Esophagus muscularis mucosa (tissue), 4 donors: ENCODE measurements at regions not wholly inside any gene's neighbourhood (a gene's known extent, or its start where the extent isn't known, plus 50 kb on each side); places are given as distances from the start of the nearest gene placed in this dataset.

Source experiments
- DNase-seq: peaks from one replicate; pipeline ENCODE4 v3.0.0-alpha.2; 2017; ENCODE audit errors: extremely low spot score
- H3K27ac ChIP-seq, 4 donors: fragments of 200-600 bp; sonication (generic); replicated peaks in 1 of 4; 1 replicate in 3 of 4; 2 replicates in 1 of 4; pipeline ENCODE4 v1.5.1; 2016 to 2019; ENCODE audit warnings: mild to moderate bottlenecking in 1 of 4
- H3K27me3 ChIP-seq, 4 donors: fragments of 200-600 bp; sonication (generic); one replicate each; pipeline versions ENCODE4 v1.5.1 to v1.6.0; 2016 to 2019
- H3K36me3 ChIP-seq, 4 donors: fragments of 200-600 bp; sonication (generic); one replicate each; pipeline ENCODE4 v1.5.1; 2016 to 2019
- H3K4me1 ChIP-seq, 4 donors: fragments of 200-600 bp; sonication (generic); one replicate each; pipeline ENCODE4 v1.5.1; 2016 to 2019
- H3K4me3 ChIP-seq, 4 donors: fragments of 200-600 bp; sonication (generic); 1 replicate in 2 of 4; 2 replicates in 2 of 4; pipeline ENCODE4 v1.5.1; 2016 to 2019; ENCODE audit warnings: mild to moderate bottlenecking in 4 of 4, moderate library complexity in 1 of 4
- H3K9me3 ChIP-seq, 4 donors: fragments of 200-600 bp; sonication (generic); 1 replicate in 3 of 4; 2 replicates in 1 of 4; pipeline ENCODE4 v1.5.1; 2016 to 2019
- EP300 ChIP-seq: sonication (generic); formaldehyde crosslinking; IDR thresholded peaks from one replicate; pipeline ENCODE4 v1.6.1; 2017; ENCODE audit warnings: antibody characterized with exemption
- POLR2A ChIP-seq: fragments of 450-650 bp; IDR thresholded peaks from one replicate; pipeline ENCODE4 v1.6.1; 2017; ENCODE audit warnings: antibody characterized with exemption, moderate library complexity, mild to moderate bottlenecking, low read depth
- POLR2AphosphoS5 ChIP-seq, 2 donors: sonication (generic); formaldehyde crosslinking; IDR thresholded peaks; one replicate each; pipeline ENCODE4 v1.6.1; 2017; ENCODE audit warnings: antibody characterized with exemption in 2 of 2
- WGBS: methylation state at CpG from one replicate; pipeline ENCODE4 v1.1.5; 2018; 5-methylcytosine and 5-hydroxymethylcytosine counted together
- intact Hi-C: fragments of 100-400 bp; cut with DNase I; formaldehyde crosslinking; loops from one replicate; pipeline ENCODE4 v1.15.1; 2023
- TF ChIP-seq, protein P1 (sequence below), 3 experiments: fragments of 200-600 bp in 2 of 3; fragments of 450-650 bp in 1 of 3; sonication (generic) in 2 of 3; IDR thresholded peaks; one replicate each; pipeline ENCODE4 v1.5.1; 2017 to 2019; ENCODE audit warnings: antibody characterized with exemption in 3 of 3, mild to moderate bottlenecking in 2 of 3, moderate library complexity in 1 of 3

DNA sequence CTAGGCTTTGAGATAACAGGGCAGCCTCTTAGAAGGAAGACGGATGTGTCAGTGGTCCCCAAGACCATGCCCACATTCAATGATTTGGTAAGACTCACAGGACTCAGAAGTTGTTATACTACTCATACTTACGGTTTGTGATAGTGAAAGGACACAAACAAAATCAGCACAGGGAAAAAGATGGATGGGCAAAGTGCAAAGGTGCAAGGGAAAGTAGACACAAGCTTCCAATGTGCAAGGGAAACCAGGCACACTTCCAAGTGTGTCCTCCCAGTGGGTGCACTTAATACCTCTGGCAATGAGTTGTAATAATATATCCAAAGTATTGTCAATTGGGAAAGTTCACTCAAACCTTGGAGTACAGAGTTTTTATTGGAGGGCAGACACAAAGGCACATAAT lies 53.8 kb upstream of the VCX start:
- no peak overlapping the region for H3K27ac ChIP-seq
- no peaks in the 10 kb centered on the region for H3K4me1 ChIP-seq
- TF ChIP-seq EP300 = no peak
- no peak for TF ChIP-seq POLR2A
- no peak for TF ChIP-seq POLR2AphosphoS5 (IDR thresholded peaks at IDR 0.05)
- TF ChIP-seq, protein P1, sequence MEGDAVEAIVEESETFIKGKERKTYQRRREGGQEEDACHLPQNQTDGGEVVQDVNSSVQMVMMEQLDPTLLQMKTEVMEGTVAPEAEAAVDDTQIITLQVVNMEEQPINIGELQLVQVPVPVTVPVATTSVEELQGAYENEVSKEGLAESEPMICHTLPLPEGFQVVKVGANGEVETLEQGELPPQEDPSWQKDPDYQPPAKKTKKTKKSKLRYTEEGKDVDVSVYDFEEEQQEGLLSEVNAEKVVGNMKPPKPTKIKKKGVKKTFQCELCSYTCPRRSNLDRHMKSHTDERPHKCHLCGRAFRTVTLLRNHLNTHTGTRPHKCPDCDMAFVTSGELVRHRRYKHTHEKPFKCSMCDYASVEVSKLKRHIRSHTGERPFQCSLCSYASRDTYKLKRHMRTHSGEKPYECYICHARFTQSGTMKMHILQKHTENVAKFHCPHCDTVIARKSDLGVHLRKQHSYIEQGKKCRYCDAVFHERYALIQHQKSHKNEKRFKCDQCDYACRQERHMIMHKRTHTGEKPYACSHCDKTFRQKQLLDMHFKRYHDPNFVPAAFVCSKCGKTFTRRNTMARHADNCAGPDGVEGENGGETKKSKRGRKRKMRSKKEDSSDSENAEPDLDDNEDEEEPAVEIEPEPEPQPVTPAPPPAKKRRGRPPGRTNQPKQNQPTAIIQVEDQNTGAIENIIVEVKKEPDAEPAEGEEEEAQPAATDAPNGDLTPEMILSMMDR (IDR thresholded peaks at IDR 0.05) = no peak
- no peaks in the 10 kb centered on the region for H3K36me3 ChIP-seq
- H3K4me3 ChIP-seq = no peak overlapping the region
- 66% methylated on average over 2 of the region's 2 CpGs for WGBS
- DNase-seq = no peak
- H3K9me3 ChIP-seq = peaks cover 0 to 6% (median 0%) of the 10 kb centered on the region in 4 donors
- no peaks in the 10 kb centered on the region for H3K27me3 ChIP-seq
- intact Hi-C loops = no loop called here

DNA sequence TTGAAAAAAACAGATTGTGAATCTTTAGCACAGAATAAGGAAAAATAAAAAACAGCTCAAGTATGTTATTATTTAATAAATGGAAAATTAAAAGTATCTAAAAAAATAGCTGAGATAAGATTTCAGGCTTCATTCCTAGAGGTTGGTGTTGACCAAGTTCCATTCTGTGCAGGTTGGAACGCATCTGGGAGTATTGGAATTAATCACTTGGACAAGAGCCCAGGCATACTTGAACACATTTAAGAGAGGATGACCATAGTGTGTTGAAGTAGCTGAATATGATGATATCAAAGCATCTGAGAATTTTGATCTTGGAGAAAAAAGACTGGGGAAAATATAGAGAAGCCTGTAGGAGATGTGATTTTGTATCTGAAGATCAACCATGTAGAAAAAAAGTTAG lies 54.6 kb upstream of the VCX start:
- Histone ChIP-seq H3K4me1 (no peaks in the 10 kb centered on the region), H3K36me3 (no peaks in the 10 kb centered on the region), H3K4me3 (no peak overlapping the region), H3K9me3 (peaks cover 0 to 6% (median 0%) of the 10 kb centered on the region in 4 donors), H3K27me3 (no peaks in the 10 kb centered on the region), H3K27ac (no peak overlapping the region)
- DNase-seq = no peak
- 63% methylated on average over 1 of the region's 1 CpG for whole genome bisulfite sequencing
- no peak for TF ChIP-seq EP300
- TF ChIP-seq, protein P1 (IDR thresholded peaks at IDR 0.05) = no peak
- no peak for TF ChIP-seq POLR2A
- TF ChIP-seq POLR2AphosphoS5 (IDR thresholded peaks at IDR 0.05) = no peak
- intact Hi-C loops = no loop called here

DNA sequence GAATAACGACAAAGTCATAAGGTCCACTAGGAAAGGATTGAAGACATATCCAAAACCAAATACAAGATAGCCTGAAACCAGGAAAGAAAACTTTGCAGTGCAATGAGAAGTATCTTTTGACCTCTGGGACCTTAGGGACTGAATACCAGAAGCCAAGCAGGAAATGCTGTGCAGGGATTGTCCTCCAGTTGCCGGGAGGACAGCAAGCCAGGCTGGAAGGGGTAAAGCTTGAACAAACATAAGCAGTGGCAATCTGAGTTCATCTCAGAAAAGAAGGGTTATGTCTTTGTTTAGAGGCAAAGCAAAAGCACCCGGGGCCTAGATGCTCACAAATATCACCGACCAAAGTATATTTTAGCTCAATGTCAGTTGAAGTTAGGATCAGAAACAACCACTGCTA lies 55.3 kb upstream of the VCX start:
- no peak for DNase-seq
- Histone ChIP-seq H3K4me3 (no peak overlapping the region), H3K27me3 (no peaks in the 10 kb centered on the region), H3K9me3 (peaks cover 0 to 6% (median 0%) of the 10 kb centered on the region in 4 donors), H3K27ac (no peak overlapping the region), H3K36me3 (no peaks in the 10 kb centered on the region), H3K4me1 (no peaks in the 10 kb centered on the region)
- TF ChIP-seq, protein P1 (IDR thresholded peaks at IDR 0.05) = no peak
- TF ChIP-seq POLR2A (no peak), POLR2AphosphoS5 (IDR thresholded peaks at IDR 0.05) (no peak), EP300 (no peak)
- intact Hi-C loops = no loop called here
- 52% methylated on average over 4 of the region's 4 CpGs for WGBS

DNA sequence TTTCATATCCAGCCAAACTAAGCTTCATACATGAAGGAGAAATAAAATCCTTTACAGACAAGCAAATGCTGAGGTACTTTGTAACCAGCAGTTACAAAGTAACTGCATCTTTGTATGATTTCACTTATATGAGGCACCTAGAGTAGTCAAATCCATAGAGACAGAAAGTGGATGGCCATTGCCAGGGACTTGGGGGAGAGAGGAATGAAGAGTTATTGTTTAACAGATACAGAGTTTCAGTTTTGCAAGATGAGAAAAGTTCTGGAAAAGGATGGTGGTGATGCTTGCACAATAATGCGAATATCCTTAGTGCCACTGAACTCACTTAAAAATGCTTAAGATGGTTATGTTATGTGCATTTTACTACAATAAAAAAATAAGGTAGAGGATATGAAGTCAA lies 58.4 kb upstream of the VCX start:
- no peak overlapping the region for H3K4me3 ChIP-seq
- no peak for DNase-seq
- 83% methylated on average over 1 of the region's 1 CpG for WGBS
- H3K36me3 ChIP-seq = no peaks in the 10 kb centered on the region
- H3K27me3 ChIP-seq = no peaks in the 10 kb centered on the region
- H3K9me3 ChIP-seq = peaks cover 0 to 6% (median 0%) of the 10 kb centered on the region in 4 donors
- H3K4me1 ChIP-seq = no peaks in the 10 kb centered on the region
- H3K27ac ChIP-seq = no peak overlapping the region
- TF ChIP-seq EP300 (no peak), POLR2A (no peak), POLR2AphosphoS5 (IDR thresholded peaks at IDR 0.05) (no peak)
- TF ChIP-seq, protein P1 (IDR thresholded peaks at IDR 0.05) = no peak
- intact Hi-C loops = no loop called here

DNA sequence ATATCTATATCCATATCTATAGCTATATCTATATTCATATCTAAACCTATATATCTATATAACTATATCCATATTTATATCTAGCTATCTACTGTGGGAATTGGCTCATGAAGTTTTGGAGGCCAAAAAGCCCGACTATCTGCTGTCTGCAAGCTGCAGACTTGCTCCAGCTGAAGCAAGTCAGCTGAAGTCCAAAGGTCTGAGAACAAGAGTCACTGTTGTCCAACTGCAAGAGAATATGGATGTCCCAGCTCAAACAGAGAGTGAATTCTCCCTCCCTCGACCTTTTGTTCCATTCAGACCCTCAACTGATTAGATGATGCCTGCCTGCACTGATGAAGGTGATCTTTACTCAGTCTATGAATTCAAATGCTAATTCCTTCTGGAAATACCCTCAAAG lies 63.3 kb upstream of the VCX start:
- no peak for DNase-seq
- H3K4me1 ChIP-seq = no peaks in the 10 kb centered on the region
- no peaks in the 10 kb centered on the region for H3K9me3 ChIP-seq
- intact Hi-C loops = no loop called here
- H3K4me3 ChIP-seq = no peak overlapping the region
- H3K27ac ChIP-seq = no peak overlapping the region
- no peaks in the 10 kb centered on the region for H3K27me3 ChIP-seq
- TF ChIP-seq, protein P1 (IDR thresholded peaks at IDR 0.05) = no peak
- TF ChIP-seq POLR2A (no peak), POLR2AphosphoS5 (IDR thresholded peaks at IDR 0.05) (no peak), EP300 (no peak)
- H3K36me3 ChIP-seq = no peaks in the 10 kb centered on the region
- 62% methylated on average over 2 of the region's 2 CpGs for WGBS
